ENCODE measurements at regions not wholly inside any gene's neighbourhood (a gene's known extent, or its start where the extent isn't known, plus 50 kb on each side); places are given as distances from the start of the nearest gene placed in this dataset.

DNA sequence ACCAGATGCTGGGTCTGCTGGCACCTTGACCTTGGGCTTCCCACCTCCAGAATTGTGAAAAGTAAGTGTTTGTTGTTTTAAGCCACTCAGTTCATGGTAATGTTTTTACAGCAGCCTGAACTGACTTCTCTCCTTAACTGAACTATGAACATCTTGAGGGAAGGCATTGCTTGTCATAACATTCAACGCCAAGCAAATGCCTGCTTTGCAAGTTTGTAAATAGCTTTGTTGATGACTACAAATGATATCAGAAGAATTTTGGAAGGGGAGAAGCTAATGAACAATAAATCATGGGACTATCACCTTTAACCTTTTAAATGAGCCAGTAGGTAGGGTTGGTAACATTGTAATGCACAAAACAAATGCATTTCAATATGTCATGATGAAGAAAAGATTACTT lies 402.4 kb upstream of the ADARB2 start:
- Histone ChIP-seq H2AFZ (ENCODE audit: low read length) (no peak overlapping the region), H3K27ac (replicated peaks; ENCODE audit: low read length) (no peak overlapping the region), H3K9ac (ENCODE audit: low read depth, low read length, poor library complexity) (no peak overlapping the region), H3K79me1 (ENCODE audit: low read depth, low read length) (no peaks in the 10 kb centered on the region), H3K4me2 (ENCODE audit: insufficient read depth, low read length, poor library complexity, severe bottlenecking) (no peak overlapping the region), H4K91ac (ENCODE audit: low read depth, low read length, poor library complexity) (no peak overlapping the region), H2BK15ac (ENCODE audit: low read length) (no peak overlapping the region), H3K14ac (ENCODE audit: low read length) (no peak overlapping the region), H3K27me3 (ENCODE audit: control insufficient read depth in 3 of 3, insufficient read depth in 3 of 3, low read depth in 1 of 3, low read length in 3 of 3) (no peaks in the 10 kb centered on the region), H4K8ac (ENCODE audit: low read depth, low read length) (no peak overlapping the region), H3K36me3 (replicated peaks in 1 of 2; ENCODE audit: control insufficient read depth in 2 of 2, insufficient read depth in 2 of 2, low read length in 2 of 2) (no peaks in the 10 kb centered on the region), H2BK5ac (ENCODE audit: low read length) (no peak overlapping the region), H3K23ac (ENCODE audit: low read depth, low read length, poor library complexity) (no peak overlapping the region), H3K9me3 (replicated peaks in 1 of 2; ENCODE audit: control insufficient read depth in 2 of 2, insufficient read depth in 1 of 2, low read depth in 1 of 2, low read length in 2 of 2) (no peaks in the 10 kb centered on the region), H3K4me3 (ENCODE audit: low read length in 2 of 2) (no peak overlapping the region), H3K18ac (ENCODE audit: low read length) (no peak overlapping the region), H2BK120ac (ENCODE audit: low read depth, low read length) (no peak overlapping the region), H3K4ac (ENCODE audit: low read length) (no peak overlapping the region), H3K4me1 (ENCODE audit: control insufficient read depth in 2 of 2, insufficient read depth in 1 of 2, low read depth in 1 of 2, low read length in 2 of 2) (no peaks in the 10 kb centered on the region), H2AK5ac (ENCODE audit: low read depth, low read length) (no peak overlapping the region), H2BK12ac (ENCODE audit: low read length) (no peak overlapping the region)
- no CpG with 5 or more reads among the region's 1 CpG for WGBS, 2 donors (ENCODE audit: extremely low coverage in 2 of 2, insufficient read length in 2 of 2, insufficient replicate concordance in 1 of 2)
- no peak for DNase-seq (ENCODE audit: low spot score)

DNA sequence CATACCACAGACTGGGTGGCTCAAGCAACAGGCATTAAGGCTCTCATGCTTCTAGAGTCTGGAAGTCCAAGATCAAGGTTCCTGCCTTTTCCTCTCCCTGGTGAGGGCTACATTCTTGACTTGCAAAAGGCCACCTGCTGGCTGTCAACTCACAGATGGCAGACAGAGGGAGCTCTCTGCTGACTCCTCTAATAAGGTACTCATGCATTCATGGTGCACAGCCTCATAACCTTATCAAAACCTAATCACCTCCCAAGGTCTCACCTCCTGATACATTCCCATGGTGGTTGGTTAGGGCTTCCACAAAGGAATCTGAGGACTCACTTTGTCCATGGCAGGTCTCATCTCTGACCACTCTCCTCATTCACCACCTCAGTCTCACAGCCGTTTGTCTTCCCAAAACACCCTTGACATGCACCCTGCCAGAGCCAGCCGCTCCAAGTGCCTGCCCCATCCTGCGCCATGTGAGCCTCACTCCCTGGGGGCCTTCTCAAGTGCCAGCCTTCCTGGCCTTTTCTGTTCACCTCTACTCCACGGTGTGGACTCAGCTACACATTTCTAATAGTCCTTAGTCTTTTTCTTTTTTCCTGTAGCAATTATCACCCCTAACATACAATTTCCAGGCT lies 400.3 kb upstream of the ADARB2 start:
- DNase-seq (ENCODE audit: low spot score): peak; percentile 21

DNA sequence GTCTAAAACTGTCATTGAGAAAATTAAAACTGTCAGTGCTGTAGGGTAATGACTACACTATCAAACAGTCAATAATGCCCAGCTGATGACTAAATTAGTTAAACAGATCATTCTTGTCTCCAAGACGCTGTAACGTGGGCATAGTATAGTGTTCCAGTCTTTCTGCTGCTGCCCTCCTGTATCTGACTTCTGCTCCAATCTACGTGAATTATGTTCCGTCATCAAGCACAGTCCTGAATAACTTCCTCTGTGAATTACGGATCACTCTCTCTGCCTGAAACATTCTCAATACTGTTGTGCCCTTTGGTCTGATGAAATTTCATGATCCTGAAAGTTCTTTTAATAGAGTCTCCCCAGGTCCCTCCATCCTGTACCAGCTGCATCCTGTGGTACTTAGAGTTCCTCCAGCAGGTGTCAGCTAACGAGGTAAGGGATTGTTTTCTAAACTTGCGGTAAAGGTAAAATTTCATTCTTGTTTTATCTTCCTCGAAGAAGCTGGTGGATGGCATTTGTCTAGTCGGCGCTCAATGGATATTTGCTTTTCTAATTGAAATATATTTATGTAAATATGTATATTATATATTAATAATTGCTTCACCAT lies 393.5 kb upstream of the ADARB2 start:
- no peak overlapping the region for H2AFZ ChIP-seq (ENCODE audit: low read length)
- H3K23ac ChIP-seq (ENCODE audit: low read depth, low read length, poor library complexity): no peak overlapping the region
- H3K4me1 ChIP-seq (ENCODE audit: control insufficient read depth in 2 of 2, insufficient read depth in 1 of 2, low read depth in 1 of 2, low read length in 2 of 2): no peaks in the 10 kb centered on the region
- peaks cover 0 to 5% of the 10 kb centered on the region in 2 donors for H3K9me3 ChIP-seq (replicated peaks in 1 of 2; ENCODE audit: control insufficient read depth in 2 of 2, insufficient read depth in 1 of 2, low read depth in 1 of 2, low read length in 2 of 2)
- H4K8ac ChIP-seq (ENCODE audit: low read depth, low read length): no peak overlapping the region
- H3K18ac ChIP-seq (ENCODE audit: low read length): no peak overlapping the region
- H2BK5ac ChIP-seq (ENCODE audit: low read length): no peak overlapping the region
- H3K79me1 ChIP-seq (ENCODE audit: low read depth, low read length): no peaks in the 10 kb centered on the region
- DNase-seq (ENCODE audit: low spot score): no peak
- H3K4me2 ChIP-seq (ENCODE audit: insufficient read depth, low read length, poor library complexity, severe bottlenecking): no peak overlapping the region
- H3K27me3 ChIP-seq (ENCODE audit: control insufficient read depth in 3 of 3, insufficient read depth in 3 of 3, low read depth in 1 of 3, low read length in 3 of 3): no peaks in the 10 kb centered on the region
- WGBS, 2 donors (ENCODE audit: extremely low coverage in 2 of 2, insufficient read length in 2 of 2, insufficient replicate concordance in 1 of 2): no CpG with 5 or more reads among the region's 10 CpGs
- H2BK120ac ChIP-seq (ENCODE audit: low read depth, low read length): no peak overlapping the region
- H3K14ac ChIP-seq (ENCODE audit: low read length): no peak overlapping the region
- H3K9ac ChIP-seq (ENCODE audit: low read depth, low read length, poor library complexity): no peak overlapping the region
- no peak overlapping the region for H2AK5ac ChIP-seq (ENCODE audit: low read depth, low read length)
- H2BK15ac ChIP-seq (ENCODE audit: low read length): no peak overlapping the region
- no peak overlapping the region for H2BK12ac ChIP-seq (ENCODE audit: low read length)
- no peak overlapping the region for H3K27ac ChIP-seq (replicated peaks; ENCODE audit: low read length)
- no peaks in the 10 kb centered on the region for H3K36me3 ChIP-seq (replicated peaks in 1 of 2; ENCODE audit: control insufficient read depth in 2 of 2, insufficient read depth in 2 of 2, low read length in 2 of 2)
- no peak overlapping the region for H3K4ac ChIP-seq (ENCODE audit: low read length)
- no peak overlapping the region for H4K91ac ChIP-seq (ENCODE audit: low read depth, low read length, poor library complexity)
- no peak overlapping the region for H3K4me3 ChIP-seq (ENCODE audit: low read length in 2 of 2)

More for the DNA sequence above, 400.3 kb upstream of the ADARB2 start:
- no peak overlapping the region for H3K23ac ChIP-seq (ENCODE audit: low read depth, low read length, poor library complexity)
- H3K27me3 ChIP-seq (ENCODE audit: control insufficient read depth in 3 of 3, insufficient read depth in 3 of 3, low read depth in 1 of 3, low read length in 3 of 3): no peaks in the 10 kb centered on the region
- no peak overlapping the region for H4K8ac ChIP-seq (ENCODE audit: low read depth, low read length)
- H2AK5ac ChIP-seq (ENCODE audit: low read depth, low read length): peak overlapping the region; percentile 22
- no peak overlapping the region for H3K9ac ChIP-seq (ENCODE audit: low read depth, low read length, poor library complexity)
- no peak overlapping the region for H2BK5ac ChIP-seq (ENCODE audit: low read length)
- no peak overlapping the region for H2AFZ ChIP-seq (ENCODE audit: low read length)
- peaks cover 0 to 5% of the 10 kb centered on the region in 2 donors for H3K9me3 ChIP-seq (replicated peaks in 1 of 2; ENCODE audit: control insufficient read depth in 2 of 2, insufficient read depth in 1 of 2, low read depth in 1 of 2, low read length in 2 of 2)
- H3K4ac ChIP-seq (ENCODE audit: low read length): no peak overlapping the region
- no peak overlapping the region for H3K14ac ChIP-seq (ENCODE audit: low read length)
- H2BK15ac ChIP-seq (ENCODE audit: low read length): no peak overlapping the region
- H3K27ac ChIP-seq (replicated peaks; ENCODE audit: low read length): no peak overlapping the region
- WGBS, 2 donors (ENCODE audit: extremely low coverage in 2 of 2, insufficient read length in 2 of 2, insufficient replicate concordance in 1 of 2): no CpG with 5 or more reads among the region's 4 CpGs
- no peak overlapping the region for H2BK120ac ChIP-seq (ENCODE audit: low read depth, low read length)
- H3K36me3 ChIP-seq (replicated peaks in 1 of 2; ENCODE audit: control insufficient read depth in 2 of 2, insufficient read depth in 2 of 2, low read length in 2 of 2): no peaks in the 10 kb centered on the region
- H4K91ac ChIP-seq (ENCODE audit: low read depth, low read length, poor library complexity): no peak overlapping the region
- H3K4me3 ChIP-seq (ENCODE audit: low read length in 2 of 2): no peak overlapping the region
- H3K18ac ChIP-seq (ENCODE audit: low read length): peak overlapping the region; percentile 23
- no peak overlapping the region for H3K4me2 ChIP-seq (ENCODE audit: insufficient read depth, low read length, poor library complexity, severe bottlenecking)
- no peak overlapping the region for H2BK12ac ChIP-seq (ENCODE audit: low read length)
- no peaks in the 10 kb centered on the region for H3K4me1 ChIP-seq (ENCODE audit: control insufficient read depth in 2 of 2, insufficient read depth in 1 of 2, low read depth in 1 of 2, low read length in 2 of 2)
- H3K79me1 ChIP-seq (ENCODE audit: low read depth, low read length): no peaks in the 10 kb centered on the region

DNA sequence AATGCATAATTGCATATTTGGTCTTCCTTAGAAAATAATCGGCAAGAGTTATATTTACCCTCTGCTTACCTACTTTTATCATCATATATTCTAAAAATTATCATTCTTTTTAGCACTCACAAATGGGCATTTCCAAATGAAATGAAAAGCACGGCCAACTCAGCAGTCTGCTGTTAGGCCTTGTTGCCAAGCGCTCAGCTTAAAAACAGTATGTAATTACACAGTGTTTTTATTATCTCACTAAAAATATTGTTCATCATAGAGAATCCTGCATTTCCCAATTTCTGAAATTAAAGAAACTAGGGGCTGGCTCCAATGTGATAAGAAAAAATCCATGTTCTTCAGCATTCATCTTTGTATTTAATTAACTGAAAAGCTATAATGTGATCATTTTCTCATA lies 391.7 kb upstream of the ADARB2 start:
- Histone ChIP-seq H2BK5ac (ENCODE audit: low read length) (no peak overlapping the region), H3K79me1 (ENCODE audit: low read depth, low read length) (no peaks in the 10 kb centered on the region), H2BK15ac (ENCODE audit: low read length) (no peak overlapping the region), H3K36me3 (replicated peaks in 1 of 2; ENCODE audit: control insufficient read depth in 2 of 2, insufficient read depth in 2 of 2, low read length in 2 of 2) (no peaks in the 10 kb centered on the region), H2BK12ac (ENCODE audit: low read length) (no peak overlapping the region), H3K14ac (ENCODE audit: low read length) (no peak overlapping the region), H3K27ac (replicated peaks; ENCODE audit: low read length) (no peak overlapping the region), H4K91ac (ENCODE audit: low read depth, low read length, poor library complexity) (no peak overlapping the region), H3K4ac (ENCODE audit: low read length) (no peak overlapping the region), H3K23ac (ENCODE audit: low read depth, low read length, poor library complexity) (no peak overlapping the region), H4K8ac (ENCODE audit: low read depth, low read length) (no peak overlapping the region), H3K9me3 (replicated peaks in 1 of 2; ENCODE audit: control insufficient read depth in 2 of 2, insufficient read depth in 1 of 2, low read depth in 1 of 2, low read length in 2 of 2) (peaks cover 0 to 5% of the 10 kb centered on the region in 2 donors), H3K27me3 (ENCODE audit: control insufficient read depth in 3 of 3, insufficient read depth in 3 of 3, low read depth in 1 of 3, low read length in 3 of 3) (no peaks in the 10 kb centered on the region), H3K4me3 (ENCODE audit: low read length in 2 of 2) (no peak overlapping the region), H2AK5ac (ENCODE audit: low read depth, low read length) (no peak overlapping the region), H3K18ac (ENCODE audit: low read length) (no peak overlapping the region), H3K9ac (ENCODE audit: low read depth, low read length, poor library complexity) (no peak overlapping the region), H3K4me1 (ENCODE audit: control insufficient read depth in 2 of 2, insufficient read depth in 1 of 2, low read depth in 1 of 2, low read length in 2 of 2) (no peaks in the 10 kb centered on the region), H2BK120ac (ENCODE audit: low read depth, low read length) (no peak overlapping the region), H2AFZ (ENCODE audit: low read length) (no peak overlapping the region), H3K4me2 (ENCODE audit: insufficient read depth, low read length, poor library complexity, severe bottlenecking) (no peak overlapping the region)
- no peak for DNase-seq (ENCODE audit: low spot score)
- WGBS, 2 donors (ENCODE audit: extremely low coverage in 2 of 2, insufficient read length in 2 of 2, insufficient replicate concordance in 1 of 2): no CpG with 5 or more reads among the region's 3 CpGs
